ENCODE measurements at regions not wholly inside any gene's neighbourhood (a gene's known extent, or its start where the extent isn't known, plus 50 kb on each side); places are given as distances from the start of the nearest gene placed in this dataset.

DNA sequence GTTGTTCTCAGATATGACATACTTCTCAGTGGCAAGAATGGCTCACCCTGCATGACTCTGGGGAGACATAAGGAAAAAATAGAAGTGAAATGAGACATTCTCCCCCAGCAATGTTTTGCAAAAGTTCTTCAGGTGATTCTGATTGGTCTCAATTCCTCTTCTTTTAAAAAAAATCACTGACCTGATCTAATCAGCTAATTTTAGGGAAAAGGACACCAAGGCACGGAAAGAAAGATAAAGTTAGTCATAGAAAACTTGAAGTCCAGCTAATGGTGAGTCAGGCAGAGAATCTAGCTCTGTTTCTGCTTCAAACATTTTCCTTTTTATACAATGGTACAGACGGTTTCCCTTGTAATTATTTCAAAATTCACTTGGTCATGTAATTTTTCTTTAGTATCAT is 1018.9 kb upstream of the ARRDC3 start:
- no peak overlapping the region for H3K4me3 ChIP-seq (ENCODE audit: low read length)
- no peaks in the 10 kb centered on the region for H3K27me3 ChIP-seq (ENCODE audit: control insufficient read depth, low read length)
- H3K4me2 ChIP-seq (ENCODE audit: low read length): no peak overlapping the region
- TF ChIP-seq, protein P1, sequence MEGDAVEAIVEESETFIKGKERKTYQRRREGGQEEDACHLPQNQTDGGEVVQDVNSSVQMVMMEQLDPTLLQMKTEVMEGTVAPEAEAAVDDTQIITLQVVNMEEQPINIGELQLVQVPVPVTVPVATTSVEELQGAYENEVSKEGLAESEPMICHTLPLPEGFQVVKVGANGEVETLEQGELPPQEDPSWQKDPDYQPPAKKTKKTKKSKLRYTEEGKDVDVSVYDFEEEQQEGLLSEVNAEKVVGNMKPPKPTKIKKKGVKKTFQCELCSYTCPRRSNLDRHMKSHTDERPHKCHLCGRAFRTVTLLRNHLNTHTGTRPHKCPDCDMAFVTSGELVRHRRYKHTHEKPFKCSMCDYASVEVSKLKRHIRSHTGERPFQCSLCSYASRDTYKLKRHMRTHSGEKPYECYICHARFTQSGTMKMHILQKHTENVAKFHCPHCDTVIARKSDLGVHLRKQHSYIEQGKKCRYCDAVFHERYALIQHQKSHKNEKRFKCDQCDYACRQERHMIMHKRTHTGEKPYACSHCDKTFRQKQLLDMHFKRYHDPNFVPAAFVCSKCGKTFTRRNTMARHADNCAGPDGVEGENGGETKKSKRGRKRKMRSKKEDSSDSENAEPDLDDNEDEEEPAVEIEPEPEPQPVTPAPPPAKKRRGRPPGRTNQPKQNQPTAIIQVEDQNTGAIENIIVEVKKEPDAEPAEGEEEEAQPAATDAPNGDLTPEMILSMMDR (IDR thresholded peaks at IDR 0.05; ENCODE audit: low read depth, low read length, poor library complexity, severe bottlenecking): no peak
- TF ChIP-seq EZH2phosphoT487 (IDR thresholded peaks at IDR 0.05; ENCODE audit: borderline replicate concordance, low read length): no peak
- H3K36me3 ChIP-seq (ENCODE audit: control insufficient read depth, low read length): no peaks in the 10 kb centered on the region
- H3K9me3 ChIP-seq (ENCODE audit: control insufficient read depth, insufficient read depth, low read length): no peaks in the 10 kb centered on the region
- H3K9me2 ChIP-seq (replicated peaks; ENCODE audit: control insufficient read depth, low read length): no peaks in the 10 kb centered on the region
- H3K27ac ChIP-seq (ENCODE audit: low read depth, low read length): no peak overlapping the region
- H4K20me1 ChIP-seq (ENCODE audit: control insufficient read depth, insufficient read depth, low read depth, low read length): no peaks in the 10 kb centered on the region
- no peaks in the 10 kb centered on the region for H3K4me1 ChIP-seq (ENCODE audit: control insufficient read depth, low read length)
- H3F3A ChIP-seq (ENCODE audit: control insufficient read depth, insufficient read depth): no peaks in the 10 kb centered on the region
- no peaks in the 10 kb centered on the region for H3K79me2 ChIP-seq (ENCODE audit: control insufficient read depth, low read length)

DNA sequence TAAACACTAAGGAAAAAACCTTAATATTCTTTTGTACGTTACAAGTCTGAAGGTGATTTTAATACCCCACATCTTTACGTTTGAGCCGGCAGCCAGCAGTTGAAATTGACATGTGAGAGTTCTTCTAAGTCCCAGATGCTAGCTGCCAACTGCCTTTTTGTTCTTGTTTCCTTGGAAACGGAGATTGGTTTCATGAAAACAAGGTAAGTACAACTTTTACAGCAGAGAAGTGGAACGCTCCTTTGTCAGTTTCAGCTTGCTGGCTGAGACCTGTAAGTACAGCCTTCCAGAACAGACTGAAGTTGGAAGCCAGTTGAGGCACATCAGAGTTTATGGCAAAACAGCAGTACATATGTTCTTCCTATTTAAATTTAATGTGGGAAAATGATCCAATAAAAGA is 1018.4 kb upstream of the ARRDC3 start:
- Histone ChIP-seq H3K27me3 (ENCODE audit: control insufficient read depth, low read length) (no peaks in the 10 kb centered on the region), H4K20me1 (ENCODE audit: control insufficient read depth, insufficient read depth, low read depth, low read length) (no peaks in the 10 kb centered on the region), H3K4me3 (ENCODE audit: low read length) (no peak overlapping the region), H3K36me3 (ENCODE audit: control insufficient read depth, low read length) (no peaks in the 10 kb centered on the region), H3F3A (ENCODE audit: control insufficient read depth, insufficient read depth) (no peaks in the 10 kb centered on the region), H3K9me2 (replicated peaks; ENCODE audit: control insufficient read depth, low read length) (no peaks in the 10 kb centered on the region), H3K9me3 (ENCODE audit: control insufficient read depth, insufficient read depth, low read length) (no peaks in the 10 kb centered on the region), H3K79me2 (ENCODE audit: control insufficient read depth, low read length) (no peaks in the 10 kb centered on the region), H3K4me2 (ENCODE audit: low read length) (no peak overlapping the region), H3K4me1 (ENCODE audit: control insufficient read depth, low read length) (no peaks in the 10 kb centered on the region), H3K27ac (ENCODE audit: low read depth, low read length) (no peak overlapping the region)
- no peak for TF ChIP-seq EZH2phosphoT487 (IDR thresholded peaks at IDR 0.05; ENCODE audit: borderline replicate concordance, low read length)

DNA sequence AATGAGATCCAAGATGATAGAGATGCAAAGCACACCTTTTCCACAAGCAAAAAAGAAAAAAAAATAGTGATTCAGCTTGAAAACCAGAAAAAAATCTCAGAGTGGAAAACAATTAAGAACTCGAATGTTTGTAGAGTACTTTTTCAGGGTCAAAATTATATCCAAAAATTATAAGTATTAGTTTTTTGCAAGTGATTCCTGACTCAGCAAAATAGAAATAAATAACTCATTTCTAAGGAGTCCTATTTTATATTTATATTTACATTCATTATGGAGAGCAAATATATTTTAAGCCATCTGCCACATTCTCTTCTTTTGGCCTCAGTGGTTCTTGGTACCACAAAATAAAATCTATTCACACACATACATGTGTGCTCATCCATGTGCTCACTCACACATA is 1011.8 kb upstream of the ARRDC3 start:
- no peaks in the 10 kb centered on the region for H4K20me1 ChIP-seq (ENCODE audit: control insufficient read depth, insufficient read depth, low read depth, low read length)
- no peak overlapping the region for H3K4me3 ChIP-seq (ENCODE audit: low read length)
- H3K36me3 ChIP-seq (ENCODE audit: control insufficient read depth, low read length): no peaks in the 10 kb centered on the region
- H3K27me3 ChIP-seq (ENCODE audit: control insufficient read depth, low read length): no peaks in the 10 kb centered on the region
- no peaks in the 10 kb centered on the region for H3F3A ChIP-seq (ENCODE audit: control insufficient read depth, insufficient read depth)
- TF ChIP-seq, protein P1 (IDR thresholded peaks at IDR 0.05; ENCODE audit: low read depth, low read length, poor library complexity, severe bottlenecking): no peak
- no peak for TF ChIP-seq EZH2phosphoT487 (IDR thresholded peaks at IDR 0.05; ENCODE audit: borderline replicate concordance, low read length)
- H3K27ac ChIP-seq (ENCODE audit: low read depth, low read length): no peak overlapping the region
- no peaks in the 10 kb centered on the region for H3K9me2 ChIP-seq (replicated peaks; ENCODE audit: control insufficient read depth, low read length)
- no peaks in the 10 kb centered on the region for H3K79me2 ChIP-seq (ENCODE audit: control insufficient read depth, low read length)
- H3K4me2 ChIP-seq (ENCODE audit: low read length): no peak overlapping the region
- H3K4me1 ChIP-seq (ENCODE audit: control insufficient read depth, low read length): no peaks in the 10 kb centered on the region
- H3K9me3 ChIP-seq (ENCODE audit: control insufficient read depth, insufficient read depth, low read length): no peaks in the 10 kb centered on the region

- H3K9me2 ChIP-seq (replicated peaks; ENCODE audit: control insufficient read depth, low read length): no peaks in the 10 kb centered on the region
- H3K79me2 ChIP-seq (ENCODE audit: control insufficient read depth, low read length): no peaks in the 10 kb centered on the region
- H3K4me3 ChIP-seq (ENCODE audit: low read length): no peak overlapping the region
- no peaks in the 10 kb centered on the region for H3K27me3 ChIP-seq (ENCODE audit: control insufficient read depth, low read length)
- H3F3A ChIP-seq (ENCODE audit: control insufficient read depth, insufficient read depth): no peaks in the 10 kb centered on the region
- no peaks in the 10 kb centered on the region for H3K9me3 ChIP-seq (ENCODE audit: control insufficient read depth, insufficient read depth, low read length)
- TF ChIP-seq, protein P1 (IDR thresholded peaks at IDR 0.05; ENCODE audit: low read depth, low read length, poor library complexity, severe bottlenecking): no peak
- H4K20me1 ChIP-seq (ENCODE audit: control insufficient read depth, insufficient read depth, low read depth, low read length): no peaks in the 10 kb centered on the region
- no peaks in the 10 kb centered on the region for H3K36me3 ChIP-seq (ENCODE audit: control insufficient read depth, low read length)
- H3K4me1 ChIP-seq (ENCODE audit: control insufficient read depth, low read length): no peaks in the 10 kb centered on the region
- H3K27ac ChIP-seq (ENCODE audit: low read depth, low read length): no peak overlapping the region
- no peak overlapping the region for H3K4me2 ChIP-seq (ENCODE audit: low read length)
Measured at GRCh38 chr5:92390657-92391056, 1007.5 kb upstream of the ARRDC3 start.

Data from DOHH2 (cell line).